ENCODE measurements at regions not wholly inside any gene's neighbourhood (a gene's known extent, or its start where the extent isn't known, plus 50 kb on each side); places are given as distances from the start of the nearest gene placed in this dataset.
"Not testable (repeated sequence)": the region's sequence is repeated elsewhere in the genome, so short reads cannot be mapped to it uniquely, and the experiment has no call there.

GRCh38 chr5:89313044-89313443, 430.1 kb upstream of the MEF2C start:
- peak; percentile 90 for DNase-seq (ENCODE audit: low read depth)
- no peak for TF ChIP-seq CTCF (IDR thresholded peaks at IDR 0.05; ENCODE audit: insufficient read depth, low read depth, low read length, missing control alignments)
- no peak overlapping the region for H3K4me3 ChIP-seq (ENCODE audit: low read length)

- TF ChIP-seq CTCF (IDR thresholded peaks at IDR 0.05; ENCODE audit: insufficient read depth, low read depth, low read length, missing control alignments), result no peak
These were observed 426.3 kb upstream of the MEF2C start for GRCh38 chr5:89309268-89309667.

GRCh38 chr5:89308606-89309040, 425.6 kb upstream of the MEF2C start:
- DNase-seq (ENCODE audit: low read depth), result no peak
- TF ChIP-seq CTCF (IDR thresholded peaks at IDR 0.05; ENCODE audit: insufficient read depth, low read depth, low read length, missing control alignments), result no peak
- no peak overlapping the region for H3K4me3 ChIP-seq (ENCODE audit: low read length)

More at GRCh38 chr5:89309268-89309667, 426.3 kb upstream of the MEF2C start:
- DNase-seq (ENCODE audit: low read depth), result peak; percentile 69
- H3K4me3 ChIP-seq (ENCODE audit: low read length), result no peak overlapping the region

GRCh38 chr5:89307972-89308371, 425.0 kb upstream of the MEF2C start:
- H3K4me3 ChIP-seq (ENCODE audit: low read length), result no peak overlapping the region
- DNase-seq (ENCODE audit: low read depth), result no peak
- TF ChIP-seq CTCF (IDR thresholded peaks at IDR 0.05; ENCODE audit: insufficient read depth, low read depth, low read length, missing control alignments), result no peak

GRCh38 chr5:89307141-89307540, 424.2 kb upstream of the MEF2C start:
- DNase-seq (ENCODE audit: low read depth); H3K4me3 ChIP-seq (ENCODE audit: low read length): not testable (repeated sequence)

- no peak overlapping the region for H3K4me3 ChIP-seq (ENCODE audit: low read length)
- DNase-seq (ENCODE audit: low read depth), result no peak
- TF ChIP-seq CTCF (IDR thresholded peaks at IDR 0.05; ENCODE audit: insufficient read depth, low read depth, low read length, missing control alignments), result no peak
These were observed 420.1 kb upstream of the MEF2C start for GRCh38 chr5:89303033-89303480.

GRCh38 chr5:89302102-89302891, 419.3 kb upstream of the MEF2C start:
- TF ChIP-seq CTCF (IDR thresholded peaks at IDR 0.05; ENCODE audit: insufficient read depth, low read depth, low read length, missing control alignments), result no peak
- DNase-seq (ENCODE audit: low read depth), result no peak
- H3K4me3 ChIP-seq (ENCODE audit: low read length), result no peak overlapping the region
